Astrocyte of the spinal cord (primary cell): ENCODE measurements at regions not wholly inside any gene's neighbourhood (a gene's known extent, or its start where the extent isn't known, plus 50 kb on each side); places are given as distances from the start of the nearest gene placed in this dataset.

Experiments
- DNase-seq: peaks from one replicate; pipeline ENCODE4 v3.0.0; 2011; ENCODE audit warnings: low read depth, low spot score
- H3K4me3 ChIP-seq: 2 replicates; pipeline ENCODE4 v1.5.1; 2011; ENCODE audit warnings: low read depth, mild to moderate bottlenecking, low read length, moderate library complexity
- in situ Hi-C: cut with HindIII; loops from 2 replicates; pipeline ENCODE4 v1.10.0; 2017; ENCODE audit warnings: low sequenced_read_pairs
- TF ChIP-seq, protein P1 (sequence below): IDR thresholded peaks from 2 replicates; pipeline ENCODE4 v1.5.1; 2012; ENCODE audit warnings: low read depth, mild to moderate bottlenecking, low read length, inconsistent platforms

- in situ Hi-C loops: no loop called here
- no peak overlapping the region for H3K4me3 ChIP-seq
- no peak for DNase-seq
- TF ChIP-seq, protein P1, sequence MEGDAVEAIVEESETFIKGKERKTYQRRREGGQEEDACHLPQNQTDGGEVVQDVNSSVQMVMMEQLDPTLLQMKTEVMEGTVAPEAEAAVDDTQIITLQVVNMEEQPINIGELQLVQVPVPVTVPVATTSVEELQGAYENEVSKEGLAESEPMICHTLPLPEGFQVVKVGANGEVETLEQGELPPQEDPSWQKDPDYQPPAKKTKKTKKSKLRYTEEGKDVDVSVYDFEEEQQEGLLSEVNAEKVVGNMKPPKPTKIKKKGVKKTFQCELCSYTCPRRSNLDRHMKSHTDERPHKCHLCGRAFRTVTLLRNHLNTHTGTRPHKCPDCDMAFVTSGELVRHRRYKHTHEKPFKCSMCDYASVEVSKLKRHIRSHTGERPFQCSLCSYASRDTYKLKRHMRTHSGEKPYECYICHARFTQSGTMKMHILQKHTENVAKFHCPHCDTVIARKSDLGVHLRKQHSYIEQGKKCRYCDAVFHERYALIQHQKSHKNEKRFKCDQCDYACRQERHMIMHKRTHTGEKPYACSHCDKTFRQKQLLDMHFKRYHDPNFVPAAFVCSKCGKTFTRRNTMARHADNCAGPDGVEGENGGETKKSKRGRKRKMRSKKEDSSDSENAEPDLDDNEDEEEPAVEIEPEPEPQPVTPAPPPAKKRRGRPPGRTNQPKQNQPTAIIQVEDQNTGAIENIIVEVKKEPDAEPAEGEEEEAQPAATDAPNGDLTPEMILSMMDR: no peak
These were observed 312.6 kb downstream of the FBXO15 start for GRCh38 chr18:73835039-73835438.

DNA sequence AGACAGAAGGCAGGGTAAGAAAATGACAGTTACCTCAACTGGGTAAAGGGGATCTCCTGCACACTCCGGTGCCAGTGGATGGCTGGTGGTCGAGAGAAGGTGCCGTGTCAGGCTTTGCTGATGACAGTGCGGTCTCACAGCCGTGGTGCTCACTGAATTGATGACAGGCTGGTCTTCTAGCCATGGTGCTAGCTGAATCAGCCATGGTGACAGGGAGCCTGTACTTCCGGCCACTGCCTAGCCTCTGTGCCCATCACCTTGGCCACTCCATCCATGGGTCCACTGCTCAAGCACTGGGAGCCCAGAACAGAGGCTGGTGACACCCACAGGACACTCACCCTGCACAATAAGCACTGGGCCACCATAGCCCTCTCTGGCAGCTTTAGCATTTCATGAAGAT is 315.9 kb downstream of the FBXO15 start:
- DNase-seq: no peak
- no peak overlapping the region for H3K4me3 ChIP-seq
- in situ Hi-C loops: no loop called here
- TF ChIP-seq, protein P1: no peak

- in situ Hi-C loops: no loop called here
- TF ChIP-seq, protein P1: no peak
- no peak overlapping the region for H3K4me3 ChIP-seq
- DNase-seq: no peak
These were observed 318.5 kb downstream of the FBXO15 start for GRCh38 chr18:73829146-73829545.

GRCh38 chr18:73827801-73828200 is 319.8 kb downstream of the FBXO15 start:
- in situ Hi-C loops: no loop called here
- DNase-seq: no peak
- TF ChIP-seq, protein P1: no peak
- H3K4me3 ChIP-seq: no peak overlapping the region

DNA sequence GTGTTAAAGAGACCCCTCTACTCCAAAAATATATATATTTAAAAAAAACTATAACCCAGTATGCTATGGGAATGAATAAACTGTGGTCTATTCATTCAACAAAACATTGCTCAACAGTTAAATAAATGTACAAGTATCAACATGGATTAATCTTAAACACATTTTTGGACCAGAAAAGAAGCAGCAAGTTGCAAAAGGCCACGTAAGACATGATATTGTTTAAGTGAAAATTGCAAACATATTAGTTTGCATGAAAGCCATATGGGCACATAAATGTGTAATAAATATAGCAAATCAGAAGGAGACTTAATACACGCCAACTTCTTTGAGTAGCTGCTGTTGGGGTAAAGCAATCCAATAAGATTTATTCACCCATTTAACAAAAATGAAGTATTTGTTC is 321.5 kb downstream of the FBXO15 start:
- TF ChIP-seq, protein P1: no peak
- DNase-seq: no peak
- no peak overlapping the region for H3K4me3 ChIP-seq
- in situ Hi-C loops: no loop called here

DNA sequence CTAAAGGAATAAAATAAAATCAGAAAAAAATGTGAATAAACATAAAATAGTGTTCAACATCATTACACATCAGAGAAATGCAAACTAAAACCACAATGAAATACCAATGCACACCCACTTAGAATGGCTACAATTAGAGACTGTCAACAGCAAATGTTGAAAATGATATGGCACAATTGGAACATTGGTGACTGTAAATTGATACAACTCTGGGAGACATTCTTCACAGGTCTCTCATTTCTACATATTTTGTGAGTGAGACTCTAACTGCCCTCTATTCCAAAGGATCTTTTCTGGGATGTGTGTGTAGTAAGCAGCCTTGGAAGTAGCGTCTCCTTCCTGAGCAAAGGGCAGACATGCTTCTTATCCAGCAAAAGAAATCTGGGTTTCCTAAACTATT is 323.0 kb downstream of the FBXO15 start:
- peak; percentile 50 for DNase-seq
- no peak overlapping the region for H3K4me3 ChIP-seq
- in situ Hi-C loops: no loop called here
- TF ChIP-seq, protein P1: no peak

GRCh38 chr18:73812423-73812822 is 335.2 kb downstream of the FBXO15 start:
- in situ Hi-C loops: no loop called here
- TF ChIP-seq, protein P1: no peak
- H3K4me3 ChIP-seq: no peak overlapping the region
- DNase-seq: no peak
